ENCODE measurements at regions not wholly inside any gene's neighbourhood (a gene's known extent, or its start where the extent isn't known, plus 50 kb on each side); places are given as distances from the start of the nearest gene placed in this dataset.

GRCh38 chr1:190975827-190976226 is 498.2 kb upstream of the BRINP3 start:
- TF ChIP-seq POLR2AphosphoS5 (IDR thresholded peaks at IDR 0.05; ENCODE audit: low read depth, low read length) (no peak), POLR2A (IDR thresholded peaks at IDR 0.05; ENCODE audit: low read depth, low read length) (no peak), TAF1 (IDR thresholded peaks at IDR 0.05; ENCODE audit: low read depth, low read length) (no peak), SPI1 (IDR thresholded peaks at IDR 0.05; ENCODE audit: low read depth, low read length) (0 out of 2 replicates have a peak, but pooled peaks have one; percentile 8)

Measured in GM12891 (cell line).